ENCODE measurements at regions not wholly inside any gene's neighbourhood (a gene's known extent, or its start where the extent isn't known, plus 50 kb on each side); places are given as distances from the start of the nearest gene placed in this dataset.

GRCh38 chrX:149124526-149125108 lies 380.5 kb downstream of the IDS start:
- intact Hi-C loops (cut with DNase I): no loop called here
- whole genome bisulfite sequencing, 4 donors: 67 to 86% (median 77%) methylated on average over 3 of the region's 3 CpGs
- no peak for DNase-seq
- Histone ChIP-seq H3K4me1 (replicated peaks in 1 of 2) (no peaks in the 10 kb centered on the region), H3K27me3 (no peaks in the 10 kb centered on the region), H3K27ac (no peak overlapping the region), H3K4me3 (no peak overlapping the region), H3K9me3 (replicated peaks in 1 of 3) (no peaks in the 10 kb centered on the region), H3K36me3 (replicated peaks in 1 of 2) (no peaks in the 10 kb centered on the region)
- TF ChIP-seq POLR2A (IDR thresholded peaks at IDR 0.05): no peak
- TF ChIP-seq, protein P1, sequence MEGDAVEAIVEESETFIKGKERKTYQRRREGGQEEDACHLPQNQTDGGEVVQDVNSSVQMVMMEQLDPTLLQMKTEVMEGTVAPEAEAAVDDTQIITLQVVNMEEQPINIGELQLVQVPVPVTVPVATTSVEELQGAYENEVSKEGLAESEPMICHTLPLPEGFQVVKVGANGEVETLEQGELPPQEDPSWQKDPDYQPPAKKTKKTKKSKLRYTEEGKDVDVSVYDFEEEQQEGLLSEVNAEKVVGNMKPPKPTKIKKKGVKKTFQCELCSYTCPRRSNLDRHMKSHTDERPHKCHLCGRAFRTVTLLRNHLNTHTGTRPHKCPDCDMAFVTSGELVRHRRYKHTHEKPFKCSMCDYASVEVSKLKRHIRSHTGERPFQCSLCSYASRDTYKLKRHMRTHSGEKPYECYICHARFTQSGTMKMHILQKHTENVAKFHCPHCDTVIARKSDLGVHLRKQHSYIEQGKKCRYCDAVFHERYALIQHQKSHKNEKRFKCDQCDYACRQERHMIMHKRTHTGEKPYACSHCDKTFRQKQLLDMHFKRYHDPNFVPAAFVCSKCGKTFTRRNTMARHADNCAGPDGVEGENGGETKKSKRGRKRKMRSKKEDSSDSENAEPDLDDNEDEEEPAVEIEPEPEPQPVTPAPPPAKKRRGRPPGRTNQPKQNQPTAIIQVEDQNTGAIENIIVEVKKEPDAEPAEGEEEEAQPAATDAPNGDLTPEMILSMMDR (IDR thresholded peaks at IDR 0.05): no peak

DNA sequence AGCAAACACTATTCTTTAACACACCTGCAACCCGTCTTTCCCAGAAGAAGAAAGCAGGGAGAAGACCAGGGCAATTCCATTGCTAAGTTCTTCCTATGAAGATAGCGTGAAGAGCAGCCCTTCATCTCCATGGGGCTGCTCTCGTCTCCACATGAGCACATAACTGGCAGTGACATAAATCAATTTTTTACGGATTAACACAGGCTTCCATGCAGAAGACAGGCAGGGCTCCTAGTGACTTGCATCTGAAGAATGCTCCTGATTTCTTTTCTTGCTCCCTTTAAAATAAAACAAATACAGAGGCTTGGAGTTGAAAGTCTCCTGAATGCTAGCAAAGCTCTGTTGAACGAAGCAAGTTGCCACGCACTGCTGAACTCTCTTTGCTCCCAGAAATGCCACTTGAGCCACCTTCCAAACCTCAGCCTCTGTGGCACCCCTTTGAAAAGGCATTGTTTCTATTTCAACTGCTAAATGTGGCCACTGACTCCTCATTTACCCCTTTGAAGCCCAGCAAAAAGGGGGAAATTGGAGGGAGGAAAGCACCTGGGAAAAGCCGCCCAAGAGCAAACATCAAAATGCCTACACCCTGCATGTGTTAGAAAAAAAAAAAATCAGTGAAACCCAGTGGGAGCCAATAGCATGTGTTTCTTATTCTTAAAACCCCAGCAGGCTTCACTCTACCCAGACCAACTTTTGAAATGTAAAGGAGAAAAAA lies 383.7 kb downstream of the IDS start:
- Histone ChIP-seq H3K27ac (no peak overlapping the region), H3K27me3 (no peaks in the 10 kb centered on the region), H3K4me3 (no peak overlapping the region), H3K36me3 (replicated peaks in 1 of 2) (no peaks in the 10 kb centered on the region), H3K9me3 (replicated peaks in 1 of 3) (no peaks in the 10 kb centered on the region), H3K4me1 (replicated peaks in 1 of 2) (no peaks in the 10 kb centered on the region)
- no peak for DNase-seq
- TF ChIP-seq, protein P1 (IDR thresholded peaks at IDR 0.05): no peak
- TF ChIP-seq POLR2A (IDR thresholded peaks at IDR 0.05): no peak
- 58 to 65% (median 62%) methylated on average over 7 of the region's 7 CpGs for WGBS, 4 donors
- intact Hi-C loops (cut with DNase I): no loop called here

DNA sequence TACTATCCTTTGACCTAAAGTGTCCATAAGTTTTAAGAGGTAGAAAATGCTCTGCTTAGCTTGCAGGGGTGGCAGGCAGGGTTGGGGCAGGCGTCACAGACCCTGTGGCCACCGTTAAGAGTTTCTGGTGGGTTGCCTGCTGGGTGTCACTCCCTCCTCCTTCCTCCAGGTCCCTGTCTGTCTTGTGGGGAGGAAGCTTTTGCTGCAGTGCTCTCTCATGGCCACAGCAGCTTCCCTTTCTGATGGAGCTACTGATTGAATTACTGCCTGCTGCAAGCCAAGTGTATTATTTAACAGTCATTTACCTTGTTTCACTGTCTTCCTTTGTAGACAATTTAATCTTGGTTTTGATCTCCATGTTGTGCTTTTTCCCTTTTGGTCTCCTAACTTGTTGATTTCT lies 384.6 kb downstream of the IDS start:
- Histone ChIP-seq H3K27ac (no peak overlapping the region), H3K4me1 (replicated peaks in 1 of 2) (no peaks in the 10 kb centered on the region), H3K9me3 (replicated peaks in 1 of 3) (no peaks in the 10 kb centered on the region), H3K4me3 (no peak overlapping the region), H3K27me3 (no peaks in the 10 kb centered on the region), H3K36me3 (replicated peaks in 1 of 2) (no peaks in the 10 kb centered on the region)
- TF ChIP-seq, protein P1 (IDR thresholded peaks at IDR 0.05): no peak
- TF ChIP-seq POLR2A (IDR thresholded peaks at IDR 0.05): no peak
- 8 to 40% (median 24%) methylated on average over 1 to 2 of the region's 2 CpGs for WGBS, 4 donors
- intact Hi-C loops (cut with DNase I): no loop called here
- DNase-seq: no peak

DNA sequence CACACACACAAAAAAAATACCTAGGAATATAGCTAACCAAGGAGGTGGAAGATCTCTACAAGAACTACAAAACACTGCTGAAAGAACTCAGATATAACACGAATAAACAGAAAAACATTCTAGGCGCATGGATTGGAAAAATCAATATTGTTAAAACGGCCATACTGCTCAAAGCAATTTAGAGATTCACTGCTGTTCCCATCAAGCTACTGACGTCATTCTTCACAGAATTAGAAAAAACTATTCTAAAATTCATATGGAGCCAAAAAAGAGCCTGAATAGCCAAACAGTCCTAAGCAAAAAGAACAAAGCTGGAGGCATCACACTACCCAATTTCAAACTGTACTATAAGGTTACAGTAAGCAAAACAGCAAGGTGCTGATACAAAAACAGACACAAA lies 390.2 kb downstream of the IDS start:
- Histone ChIP-seq H3K27me3 (no peaks in the 10 kb centered on the region), H3K36me3 (replicated peaks in 1 of 2) (no peaks in the 10 kb centered on the region), H3K4me1 (replicated peaks in 1 of 2) (no peaks in the 10 kb centered on the region), H3K9me3 (replicated peaks in 1 of 3) (no peaks in the 10 kb centered on the region), H3K4me3 (no peak overlapping the region), H3K27ac (no peak overlapping the region)
- TF ChIP-seq POLR2A (IDR thresholded peaks at IDR 0.05): no peak
- TF ChIP-seq, protein P1 (IDR thresholded peaks at IDR 0.05): no peak
- DNase-seq: no peak
- WGBS, 4 donors: 52 to 68% (median 60%) methylated on average over 4 of the region's 4 CpGs
- intact Hi-C loops (cut with DNase I): no loop called here
